ENCODE measurements at regions not wholly inside any gene's neighbourhood (a gene's known extent, or its start where the extent isn't known, plus 50 kb on each side); places are given as distances from the start of the nearest gene placed in this dataset.

GRCh38 chr4:102441978-102442911 lies 58.9 kb upstream of the NFKB1 start:
- DNase-seq: no peak

GRCh38 chr4:102444752-102445151 lies 56.4 kb upstream of the NFKB1 start:
- no peak for DNase-seq

- DNase-seq: no peak
These were observed 55.9 kb upstream of the NFKB1 start for GRCh38 chr4:102445213-102445612.

GRCh38 chr4:102447413-102447812 lies 53.7 kb upstream of the NFKB1 start:
- DNase-seq: no peak

GRCh38 chr4:102449751-102450352 lies 51.3 kb upstream of the NFKB1 start:
- peak; percentile 11 for DNase-seq

- no peak for DNase-seq
These were observed 49.9 kb upstream of the NFKB1 start for GRCh38 chr4:102451266-102451665.
